Sigmoid colon (tissue), 6 donors: ENCODE measurements at regions not wholly inside any gene's neighbourhood (a gene's known extent, or its start where the extent isn't known, plus 50 kb on each side); places are given as distances from the start of the nearest gene placed in this dataset.

Experiments
- DNase-seq: peaks from one replicate; pipeline ENCODE4 v3.0.0-alpha.2; 2019
- H3K27ac ChIP-seq, 4 donors: fragments of 200-600 bp; sonication (generic); one replicate each; pipeline ENCODE4 v1.5.1; 2016 to 2019; ENCODE audit warnings: mild to moderate bottlenecking in 1 of 4
- H3K27me3 ChIP-seq, 3 donors: fragments of 200-600 bp; sonication (generic); one replicate each; pipeline ENCODE4 v1.5.1; 2019; ENCODE audit warnings: mild to moderate bottlenecking in 1 of 3
- H3K36me3 ChIP-seq, 4 donors: fragments of 200-600 bp; sonication (generic); one replicate each; pipeline ENCODE4 v1.5.1; 2016 to 2019
- H3K4me1 ChIP-seq, 4 donors: fragments of 200-600 bp; sonication (generic); one replicate each; pipeline ENCODE4 v1.5.1; 2017 to 2019
- H3K4me3 ChIP-seq, 4 donors: fragments of 200-600 bp; sonication (generic); one replicate each; pipeline ENCODE4 v1.5.1; 2017 to 2019; ENCODE audit warnings: mild to moderate bottlenecking in 2 of 4, moderate library complexity in 1 of 4
- H3K9me3 ChIP-seq, 4 donors: fragments of 200-600 bp in 3 of 4; sonication (generic) in 3 of 4; one replicate each; pipeline versions ENCODE4 v1.5.1 to v1.6.1; 2013 to 2019
- EP300 ChIP-seq, 4 donors: sonication (generic); formaldehyde crosslinking; IDR thresholded peaks; one replicate each; pipeline ENCODE4 v1.6.1; 2017; ENCODE audit warnings: antibody characterized with exemption in 4 of 4
- POLR2A ChIP-seq, 2 donors: fragments of 450-650 bp; IDR thresholded peaks; one replicate each; pipeline ENCODE4 v1.6.1; 2016; ENCODE audit warnings: antibody characterized with exemption in 2 of 2, mild to moderate bottlenecking in 2 of 2, moderate library complexity in 2 of 2
- POLR2AphosphoS5 ChIP-seq, 4 donors: sonication (generic); formaldehyde crosslinking; IDR thresholded peaks; one replicate each; pipeline ENCODE4 v1.6.1; 2017; ENCODE audit warnings: antibody characterized with exemption in 4 of 4
- WGBS, 2 donors: extraction: QIAGEN DNeasy Blood & Tissue Kit; methylation state at CpG; one replicate each; pipeline ENCODE4 v1.1.7; 2013; 5-methylcytosine and 5-hydroxymethylcytosine counted together
- intact Hi-C: fragments of 100-400 bp; cut with DNase I; formaldehyde crosslinking; loops from one replicate; pipeline ENCODE4 v1.15.1; 2023
- TF ChIP-seq, protein P1 (sequence below), 4 experiments: fragments of 450-650 bp in 3 of 4; fragments of 200-600 bp in 1 of 4; IDR thresholded peaks; one replicate each; pipeline ENCODE4 v1.5.1; 2016 to 2019; ENCODE audit warnings: antibody characterized with exemption in 4 of 4, mild to moderate bottlenecking in 3 of 4, moderate library complexity in 2 of 4
- donor health status: healthy with polysubstance abuse.
- donor health status: healthy.

DNA sequence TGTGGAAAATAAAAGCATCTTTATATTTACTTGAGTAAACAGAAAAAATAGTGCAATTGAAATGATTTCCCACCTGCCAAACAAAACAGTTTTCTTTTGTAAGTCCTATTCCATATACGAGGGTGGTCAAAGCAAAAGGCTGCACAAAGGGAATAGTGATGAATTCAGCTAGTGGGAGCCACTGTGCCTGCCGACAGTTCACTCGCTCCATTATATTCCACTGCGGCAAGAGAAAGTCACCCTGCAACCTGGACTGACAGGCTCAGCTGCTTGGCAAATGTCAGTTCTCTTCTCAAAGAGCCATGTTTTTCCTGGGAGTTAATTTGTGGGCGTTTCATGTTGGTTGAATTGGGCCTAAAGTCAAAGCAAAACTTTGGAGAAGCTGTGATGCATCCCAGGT, 145.4 kb downstream of the LMO4 start:
- 82 to 86% methylated on average over 5 of the region's 5 CpGs for WGBS, 2 donors
- Histone ChIP-seq H3K27ac (peak overlapping the region in 2 of 4 donors; percentile 14 to 18), H3K9me3 (no peaks in the 10 kb centered on the region), H3K4me1 (no peaks in the 10 kb centered on the region), H3K36me3 (no peaks in the 10 kb centered on the region), H3K4me3 (no peak overlapping the region), H3K27me3 (no peaks in the 10 kb centered on the region)
- no peak for DNase-seq
- TF ChIP-seq POLR2AphosphoS5 (IDR thresholded peaks at IDR 0.05): no peak
- TF ChIP-seq, protein P1, sequence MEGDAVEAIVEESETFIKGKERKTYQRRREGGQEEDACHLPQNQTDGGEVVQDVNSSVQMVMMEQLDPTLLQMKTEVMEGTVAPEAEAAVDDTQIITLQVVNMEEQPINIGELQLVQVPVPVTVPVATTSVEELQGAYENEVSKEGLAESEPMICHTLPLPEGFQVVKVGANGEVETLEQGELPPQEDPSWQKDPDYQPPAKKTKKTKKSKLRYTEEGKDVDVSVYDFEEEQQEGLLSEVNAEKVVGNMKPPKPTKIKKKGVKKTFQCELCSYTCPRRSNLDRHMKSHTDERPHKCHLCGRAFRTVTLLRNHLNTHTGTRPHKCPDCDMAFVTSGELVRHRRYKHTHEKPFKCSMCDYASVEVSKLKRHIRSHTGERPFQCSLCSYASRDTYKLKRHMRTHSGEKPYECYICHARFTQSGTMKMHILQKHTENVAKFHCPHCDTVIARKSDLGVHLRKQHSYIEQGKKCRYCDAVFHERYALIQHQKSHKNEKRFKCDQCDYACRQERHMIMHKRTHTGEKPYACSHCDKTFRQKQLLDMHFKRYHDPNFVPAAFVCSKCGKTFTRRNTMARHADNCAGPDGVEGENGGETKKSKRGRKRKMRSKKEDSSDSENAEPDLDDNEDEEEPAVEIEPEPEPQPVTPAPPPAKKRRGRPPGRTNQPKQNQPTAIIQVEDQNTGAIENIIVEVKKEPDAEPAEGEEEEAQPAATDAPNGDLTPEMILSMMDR (IDR thresholded peaks at IDR 0.05): no peak
- intact Hi-C loops: no loop called here

DNA sequence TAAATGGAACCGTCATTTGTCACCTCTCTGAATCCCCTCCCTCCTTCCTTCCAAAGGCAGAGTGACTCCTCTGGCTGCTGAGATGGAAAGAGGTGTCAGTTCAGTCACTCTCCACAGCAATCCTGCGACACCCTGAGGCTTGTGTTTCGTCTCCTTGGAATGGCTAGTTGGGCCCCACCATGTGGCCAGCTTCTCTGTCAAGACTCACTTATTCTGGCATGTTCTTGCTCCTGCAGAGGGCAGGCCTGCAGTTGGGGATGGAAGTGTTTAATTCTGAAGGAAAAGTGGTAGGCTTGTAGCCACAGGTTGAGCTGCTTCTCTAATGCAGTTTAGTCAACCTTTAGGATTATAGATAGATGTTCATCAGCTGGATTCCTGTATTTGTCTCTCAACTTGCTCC, 149.6 kb downstream of the LMO4 start:
- no peak for TF ChIP-seq EP300 (IDR thresholded peaks at IDR 0.05)
- TF ChIP-seq POLR2AphosphoS5 (IDR thresholded peaks at IDR 0.05): no peak
- TF ChIP-seq, protein P1 (IDR thresholded peaks at IDR 0.05): no peak
- no peak for TF ChIP-seq POLR2A (IDR thresholded peaks at IDR 0.05)
- no peak for DNase-seq
- intact Hi-C loops: no loop called here

DNA sequence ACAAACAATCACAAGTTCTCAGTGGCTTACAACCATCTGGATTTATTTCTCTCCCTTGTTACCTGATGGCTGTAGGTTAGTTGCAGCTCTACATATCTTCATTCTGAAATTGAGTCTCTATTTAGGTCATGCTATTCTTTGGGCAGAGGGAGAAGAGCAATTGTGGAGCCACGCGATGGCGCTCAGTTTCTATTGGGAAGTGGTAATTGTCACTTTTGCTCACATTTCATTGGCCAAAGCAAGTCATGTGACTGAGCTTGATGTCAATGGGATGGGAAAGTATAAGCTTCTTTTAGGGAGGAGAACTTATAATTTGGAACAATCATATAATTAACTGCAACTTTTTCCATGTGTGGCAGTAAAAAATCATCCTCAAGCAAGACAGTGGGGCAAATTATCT, 166.5 kb downstream of the LMO4 start:
- Histone ChIP-seq H3K9me3 (no peaks in the 10 kb centered on the region), H3K27ac (no peak overlapping the region), H3K4me1 (peaks cover 0 to 7% (median 3%) of the 10 kb centered on the region in 4 donors), H3K36me3 (no peaks in the 10 kb centered on the region), H3K27me3 (no peaks in the 10 kb centered on the region), H3K4me3 (no peak overlapping the region)
- intact Hi-C loops: no loop called here
- TF ChIP-seq POLR2AphosphoS5 (IDR thresholded peaks at IDR 0.05) (no peak), EP300 (IDR thresholded peaks at IDR 0.05) (no peak), POLR2A (IDR thresholded peaks at IDR 0.05) (no peak)
- TF ChIP-seq, protein P1 (IDR thresholded peaks at IDR 0.05): no peak
- WGBS, 2 donors: 94 to 96% methylated on average over 3 of the region's 3 CpGs
- no peak for DNase-seq

More for the DNA sequence above, 149.6 kb downstream of the LMO4 start:
- 76 to 90% methylated on average over 3 of the region's 3 CpGs for whole genome bisulfite sequencing, 2 donors
- H3K36me3 ChIP-seq: no peaks in the 10 kb centered on the region
- no peaks in the 10 kb centered on the region for H3K27me3 ChIP-seq
- H3K9me3 ChIP-seq: no peaks in the 10 kb centered on the region
- H3K27ac ChIP-seq: no peak overlapping the region
- no peak overlapping the region for H3K4me3 ChIP-seq
- H3K4me1 ChIP-seq: no peaks in the 10 kb centered on the region

DNA sequence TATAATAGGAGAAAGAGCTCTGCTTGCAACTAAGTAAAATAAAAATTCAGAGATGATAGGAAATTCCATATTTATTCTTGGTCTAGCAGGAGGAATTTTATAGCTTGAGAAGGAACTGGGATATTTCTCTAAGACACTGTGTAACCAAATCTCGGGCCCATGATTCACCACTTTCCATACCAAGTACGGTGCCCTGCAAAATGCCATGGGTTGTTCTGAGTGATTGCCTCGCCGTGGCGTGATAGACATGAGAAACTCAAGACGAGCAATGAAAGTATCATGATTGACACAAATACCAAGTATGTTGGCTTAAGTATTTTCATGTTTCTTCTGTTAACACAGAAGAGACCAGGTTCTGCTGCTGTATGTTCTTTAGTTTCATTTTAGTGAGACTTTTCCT, 167.2 kb downstream of the LMO4 start:
- no peaks in the 10 kb centered on the region for H3K9me3 ChIP-seq
- TF ChIP-seq POLR2AphosphoS5 (IDR thresholded peaks at IDR 0.05) (no peak), POLR2A (IDR thresholded peaks at IDR 0.05) (no peak), EP300 (IDR thresholded peaks at IDR 0.05) (no peak)
- TF ChIP-seq, protein P1 (IDR thresholded peaks at IDR 0.05): no peak
- no peaks in the 10 kb centered on the region for H3K36me3 ChIP-seq
- intact Hi-C loops: no loop called here
- H3K27ac ChIP-seq: peak overlapping the region in 3 of 4 donors; percentile 15 to 49 (median 36)
- WGBS, 2 donors: 91 to 94% methylated on average over 6 of the region's 6 CpGs
- H3K27me3 ChIP-seq: no peaks in the 10 kb centered on the region
- DNase-seq: no peak
- H3K4me3 ChIP-seq: peak overlapping the region in 2 of 4 donors; percentile 10 to 24
- peaks cover 0 to 7% (median 3%) of the 10 kb centered on the region in 4 donors for H3K4me1 ChIP-seq
